NCI-H2081 (cell line): ENCODE measurements at regions not wholly inside any gene's neighbourhood (a gene's known extent, or its start where the extent isn't known, plus 50 kb on each side); places are given as distances from the start of the nearest gene placed in this dataset.

Source experiments
- DNase-seq, 2 experiments: peaks; one replicate each; lab custom pipeline; 2025; lab: John Stamatoyannopoulos, UW

DNA sequence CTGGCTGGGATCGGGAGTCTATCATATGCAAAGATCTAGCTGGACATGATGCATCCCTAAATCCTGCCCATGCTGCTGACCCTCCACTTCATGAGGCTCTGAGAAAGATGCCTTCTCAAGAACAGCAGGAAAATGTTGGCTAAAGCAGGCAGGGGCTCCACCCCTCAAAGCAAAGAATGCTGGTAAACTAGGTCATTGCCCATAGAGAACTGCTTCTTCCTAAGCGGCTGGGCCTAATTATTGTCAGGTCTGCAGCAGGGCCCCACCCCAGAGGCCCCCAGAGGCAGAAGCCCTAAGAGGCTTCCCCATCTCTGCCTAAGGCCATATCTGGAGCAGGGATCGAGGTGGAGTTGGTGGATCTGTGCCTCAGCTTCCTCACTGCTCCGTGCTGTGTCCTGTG is 447.4 kb upstream of the PROK2 start:
- no peak for DNase-seq

DNA sequence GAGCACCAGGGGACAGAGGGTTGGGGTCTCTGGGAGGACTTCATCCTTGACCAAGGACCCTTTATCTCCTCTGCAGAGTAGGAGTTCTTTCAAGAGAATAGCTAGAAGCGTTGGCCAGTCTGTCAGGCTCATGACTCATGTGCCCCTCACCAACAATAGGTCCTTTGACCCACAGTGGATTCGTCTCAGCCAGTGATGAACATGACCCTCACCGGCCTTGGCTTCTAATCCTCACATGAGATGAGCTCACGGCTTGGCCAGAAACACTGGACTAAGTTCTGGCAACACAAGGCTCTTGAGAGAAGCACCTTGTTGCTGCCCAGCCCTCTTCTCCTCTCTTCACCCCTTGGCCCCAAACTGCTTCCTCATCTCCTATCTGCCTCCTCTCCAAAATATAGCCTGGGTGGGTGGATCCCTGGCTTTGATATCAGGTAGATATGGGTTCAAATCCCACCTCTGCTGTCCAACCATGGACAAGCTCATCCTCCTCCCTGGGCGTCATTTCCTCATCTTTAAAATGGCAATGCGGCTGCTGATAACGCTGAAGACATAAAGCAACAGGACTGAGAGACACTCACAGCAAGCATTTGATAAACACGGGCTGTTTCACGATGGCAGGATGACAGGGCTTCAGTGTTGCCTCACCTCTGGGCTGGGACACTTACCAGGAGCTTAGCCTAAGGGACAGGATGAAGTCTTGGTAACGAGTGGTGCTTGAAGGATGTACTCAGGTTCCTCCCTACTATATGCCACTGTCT is 446.7 kb upstream of the PROK2 start:
- no peak for DNase-seq

DNA sequence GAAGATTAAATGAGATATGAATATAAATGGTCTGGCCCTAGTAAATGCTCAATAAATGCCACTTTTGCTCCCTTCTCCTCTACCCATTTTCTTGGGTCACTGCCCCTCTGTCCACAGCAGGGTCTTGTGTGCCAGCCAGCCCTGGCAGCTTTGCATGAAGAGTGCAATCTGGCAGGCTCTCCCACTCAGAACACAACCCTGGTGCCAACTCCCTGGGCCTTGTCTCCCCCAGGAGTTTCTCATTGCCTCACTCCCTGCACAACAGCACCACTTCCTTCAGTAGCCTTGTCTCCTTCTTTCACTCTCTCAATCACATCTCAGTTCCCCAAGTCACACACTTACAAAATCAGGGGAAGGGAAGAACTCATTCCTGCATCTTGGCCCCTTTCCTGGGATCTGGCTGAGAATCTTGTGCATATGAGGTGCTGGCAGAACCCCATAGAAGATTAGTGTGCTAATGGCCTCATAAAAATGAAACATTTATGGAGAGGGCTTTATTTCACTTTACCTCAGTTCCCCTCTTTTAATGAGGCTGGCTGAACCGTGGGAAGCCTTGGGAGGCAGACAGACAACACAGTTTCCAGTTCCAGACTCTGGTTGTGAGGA is 445.9 kb upstream of the PROK2 start:
- no peak for DNase-seq

DNA sequence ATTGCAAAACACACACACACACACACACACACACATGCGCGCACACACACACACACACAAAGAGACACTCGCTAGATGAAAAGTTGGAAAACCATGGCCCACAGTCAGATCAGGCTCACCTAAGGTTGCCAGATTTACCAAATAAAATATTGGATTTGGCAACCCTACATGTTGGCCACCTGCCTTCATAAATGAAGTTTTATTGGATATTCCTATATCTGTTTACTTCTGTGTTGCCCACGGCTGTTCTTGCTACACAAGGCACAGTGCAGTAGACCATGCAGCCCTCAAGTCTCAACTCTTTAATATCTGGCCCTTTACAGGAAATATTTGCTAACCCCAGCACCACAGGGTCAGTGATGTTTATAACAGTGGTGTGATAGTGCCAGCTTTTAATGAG is 445.0 kb upstream of the PROK2 start:
- peak; percentile 2 to 23 for DNase-seq

DNA sequence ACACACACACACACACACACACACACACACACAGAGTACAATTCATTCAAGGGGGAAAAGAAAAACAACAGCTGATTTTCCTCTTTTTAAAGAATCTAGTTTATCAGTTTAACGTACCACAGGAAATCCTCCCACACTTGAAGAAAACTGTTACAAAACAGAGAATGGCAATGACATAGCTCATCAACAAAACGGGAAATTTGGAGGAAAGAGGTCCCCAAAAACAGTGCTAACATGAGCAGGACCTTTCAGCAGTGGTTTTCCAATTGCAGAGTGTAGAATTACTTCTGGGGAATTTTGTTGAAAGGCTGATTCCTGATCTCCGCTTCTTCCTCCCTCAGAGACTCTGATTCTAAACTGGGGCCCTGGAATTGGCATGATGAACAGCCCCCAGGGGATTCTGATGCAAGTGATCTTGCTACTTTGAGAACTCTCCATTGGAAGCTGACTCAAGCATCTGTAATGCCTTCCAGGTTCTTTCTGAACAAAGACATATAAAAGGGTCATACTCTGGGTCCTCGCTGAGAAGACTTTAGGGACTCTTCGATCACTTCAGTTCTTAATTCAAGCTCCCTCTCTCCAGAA is 442.6 kb upstream of the PROK2 start:
- DNase-seq, result no peak

DNA sequence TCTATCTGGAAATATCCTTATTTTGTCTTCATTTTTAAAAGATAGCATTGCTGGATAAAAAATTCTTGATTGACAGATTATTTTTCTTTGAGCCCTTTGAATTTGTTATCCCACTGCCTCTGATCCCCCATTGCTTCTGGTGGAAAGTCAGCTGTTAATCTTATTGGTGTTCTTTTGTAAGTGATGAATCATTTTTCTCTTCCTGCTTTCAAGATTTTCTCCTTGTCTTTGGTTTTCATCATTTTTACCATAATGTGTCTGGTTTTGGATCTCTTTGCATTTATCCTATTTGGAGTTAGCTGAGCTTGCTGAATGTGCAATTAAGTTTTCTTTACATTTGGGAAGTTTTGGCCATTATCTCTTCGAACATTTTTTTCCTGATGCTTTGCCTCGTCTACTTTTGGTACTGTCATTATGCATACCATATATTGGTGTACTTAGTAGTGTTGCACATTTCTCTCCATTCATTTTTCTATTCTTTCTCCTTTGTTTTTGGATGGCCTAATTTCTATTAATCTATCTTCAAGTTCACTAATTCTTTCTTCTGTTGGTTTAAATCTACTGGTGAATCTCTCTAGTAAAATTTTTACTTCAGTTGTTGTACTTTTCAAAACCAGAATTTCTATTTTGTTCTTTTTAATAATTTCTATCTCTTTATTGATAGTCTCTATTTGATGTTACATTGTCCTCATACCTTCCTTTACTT is 440.0 kb upstream of the PROK2 start:
- no peak for DNase-seq

DNA sequence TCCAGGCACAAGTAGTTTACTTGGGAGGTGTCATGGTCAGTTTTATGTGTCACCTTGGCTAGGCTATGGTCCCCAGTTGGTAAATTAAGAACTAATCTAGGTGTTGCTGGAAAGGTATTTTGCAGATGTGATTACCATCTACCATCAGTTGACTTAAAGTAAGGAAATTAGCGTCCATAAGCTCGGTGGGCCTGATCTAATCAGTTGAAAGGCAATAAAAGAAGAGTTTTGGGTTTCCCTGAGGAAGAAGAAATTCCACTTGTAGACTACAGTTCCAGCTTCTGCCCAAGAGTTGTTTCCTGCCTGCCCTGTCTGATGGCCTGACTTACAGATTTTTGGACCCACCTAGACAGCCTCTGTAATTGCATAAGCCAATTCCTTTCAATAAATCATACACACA is 438.7 kb upstream of the PROK2 start:
- DNase-seq, result no peak

DNA sequence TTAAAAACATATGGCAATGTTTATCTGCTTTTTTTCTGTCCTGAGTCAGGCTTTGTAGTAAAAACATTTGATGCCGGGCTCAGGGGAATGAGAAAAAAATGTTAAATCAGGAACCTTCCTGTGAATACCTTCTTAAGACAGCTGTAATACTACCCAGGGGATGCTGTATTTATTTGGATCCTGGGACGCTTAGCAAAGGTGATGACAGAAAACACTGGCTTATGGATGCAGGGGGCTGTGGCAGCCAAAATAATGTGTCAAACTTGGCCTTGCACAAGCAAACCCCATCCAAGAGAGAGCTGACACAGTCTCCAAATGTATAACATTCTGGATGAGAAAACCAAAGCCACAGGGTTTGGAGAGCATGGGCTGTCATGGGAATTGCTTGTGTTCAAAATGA is 438.2 kb upstream of the PROK2 start:
- no peak for DNase-seq

DNA sequence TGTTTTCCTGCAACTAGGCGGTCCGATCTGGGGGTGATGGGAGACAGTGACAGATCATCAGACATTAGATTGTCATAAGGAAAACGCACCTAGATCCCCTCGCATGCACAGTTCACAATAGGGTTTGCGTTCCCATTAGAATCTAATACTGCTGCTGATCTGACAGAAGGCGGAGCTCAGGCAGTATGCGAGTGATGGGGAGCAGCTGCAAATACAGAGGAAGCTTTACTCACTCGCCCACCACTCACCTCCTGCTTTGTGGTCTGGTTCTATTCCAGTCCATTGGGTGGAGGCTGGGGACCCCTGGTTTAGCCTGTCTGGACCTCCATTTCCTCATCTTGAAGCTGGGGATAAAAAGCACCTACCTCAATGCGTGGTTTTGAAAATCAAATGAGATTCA is 437.5 kb upstream of the PROK2 start:
- DNase-seq, result no peak

DNA sequence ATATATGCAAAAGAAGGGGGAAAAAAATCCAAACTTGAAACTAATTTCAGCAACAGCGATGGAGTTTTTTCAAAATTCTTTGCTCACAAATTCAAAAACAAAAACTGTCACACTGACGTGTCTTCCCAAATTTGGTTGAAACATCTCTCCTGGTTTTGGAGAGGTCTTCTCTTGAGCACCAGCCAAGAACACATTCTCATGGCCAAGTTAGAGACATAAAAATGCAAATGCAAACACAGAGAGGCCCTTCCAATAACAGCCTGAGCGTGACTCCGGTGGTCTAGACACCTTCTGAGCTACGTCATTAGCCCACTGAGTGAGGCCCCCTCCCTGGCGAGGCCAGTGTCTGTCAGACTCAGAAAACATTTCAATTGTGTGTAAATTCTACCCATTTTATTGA is 436.0 kb upstream of the PROK2 start:
- DNase-seq, result no peak

DNA sequence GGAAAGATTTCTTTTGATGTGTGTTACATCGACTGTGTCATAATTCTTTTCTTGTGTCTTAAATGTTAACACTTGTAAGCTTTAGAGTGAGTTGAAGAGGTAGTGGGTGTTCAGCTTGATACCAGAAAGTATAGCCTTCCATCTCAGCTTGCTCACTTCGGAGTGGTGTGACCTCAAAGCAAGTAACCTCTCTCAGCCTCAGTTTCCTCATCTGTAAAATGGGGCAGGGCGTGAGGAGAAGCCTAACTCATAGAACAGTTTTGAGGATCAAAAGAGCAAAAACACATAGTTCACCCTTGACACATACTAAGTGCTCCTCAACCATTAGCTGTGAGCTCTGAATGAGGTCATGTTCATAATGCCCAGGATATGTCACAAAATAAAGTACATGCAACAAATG is 434.8 kb upstream of the PROK2 start:
- no peak for DNase-seq

DNA sequence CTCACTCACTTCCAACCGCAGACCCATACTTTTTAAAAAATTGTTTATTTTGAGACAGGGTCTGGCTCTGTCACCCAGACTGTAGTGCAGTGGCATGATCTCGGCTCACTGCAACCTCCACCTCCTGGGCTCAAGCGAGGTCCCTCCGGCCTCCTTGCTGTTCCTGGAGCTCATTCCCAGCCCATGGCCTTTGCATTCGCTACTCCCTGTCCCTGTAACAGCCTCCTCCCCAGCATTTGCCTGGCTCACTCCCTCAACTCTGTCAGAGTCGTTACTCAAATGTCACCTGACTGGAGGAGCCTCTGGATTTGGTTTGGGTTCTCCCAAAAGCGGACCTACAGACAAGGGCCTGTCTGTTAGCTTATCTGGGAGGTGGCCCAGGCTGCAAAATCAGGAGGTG is 432.6 kb upstream of the PROK2 start:
- DNase-seq, result no peak

DNA sequence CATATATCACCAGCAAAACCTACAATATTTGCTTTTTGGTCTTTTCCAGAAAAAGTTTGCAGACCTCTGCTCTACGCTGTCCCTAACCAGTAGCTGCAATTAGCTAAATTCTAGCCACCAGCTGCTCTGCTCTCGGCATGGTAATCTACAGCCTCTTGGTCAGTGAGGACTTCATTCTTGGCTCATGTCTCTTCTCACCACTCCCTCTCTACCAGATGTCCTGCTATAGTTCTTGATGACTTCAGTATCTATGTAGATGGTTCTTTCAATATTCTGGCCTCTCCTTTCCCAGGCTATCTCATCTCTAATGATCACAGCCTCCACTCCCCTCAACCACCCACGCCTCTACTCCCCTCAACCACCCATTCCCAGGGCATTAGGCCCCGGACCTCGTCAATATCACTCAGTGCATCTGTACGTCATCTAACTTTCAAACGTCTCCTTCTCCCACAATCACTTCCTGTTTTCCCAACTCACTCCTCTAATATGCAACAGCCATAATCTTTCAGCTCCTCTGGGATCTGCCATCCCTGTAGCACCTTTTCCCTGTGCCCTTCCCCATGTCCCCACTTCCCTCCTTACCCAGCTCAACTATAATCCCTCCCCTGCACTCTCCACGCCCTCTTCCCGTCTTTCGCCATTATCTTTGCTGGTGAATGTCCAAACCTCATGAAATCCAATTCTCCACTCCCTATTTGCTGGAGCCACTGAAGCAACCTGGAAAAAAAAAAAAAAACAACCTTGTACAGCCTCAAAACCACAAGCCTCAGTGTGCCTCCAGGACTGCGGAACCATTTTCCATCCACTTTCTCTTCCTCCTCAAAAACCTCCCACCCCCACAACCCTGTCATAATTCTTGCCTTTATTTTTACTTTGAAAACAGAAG is 429.4 kb upstream of the PROK2 start:
- no peak for DNase-seq

DNA sequence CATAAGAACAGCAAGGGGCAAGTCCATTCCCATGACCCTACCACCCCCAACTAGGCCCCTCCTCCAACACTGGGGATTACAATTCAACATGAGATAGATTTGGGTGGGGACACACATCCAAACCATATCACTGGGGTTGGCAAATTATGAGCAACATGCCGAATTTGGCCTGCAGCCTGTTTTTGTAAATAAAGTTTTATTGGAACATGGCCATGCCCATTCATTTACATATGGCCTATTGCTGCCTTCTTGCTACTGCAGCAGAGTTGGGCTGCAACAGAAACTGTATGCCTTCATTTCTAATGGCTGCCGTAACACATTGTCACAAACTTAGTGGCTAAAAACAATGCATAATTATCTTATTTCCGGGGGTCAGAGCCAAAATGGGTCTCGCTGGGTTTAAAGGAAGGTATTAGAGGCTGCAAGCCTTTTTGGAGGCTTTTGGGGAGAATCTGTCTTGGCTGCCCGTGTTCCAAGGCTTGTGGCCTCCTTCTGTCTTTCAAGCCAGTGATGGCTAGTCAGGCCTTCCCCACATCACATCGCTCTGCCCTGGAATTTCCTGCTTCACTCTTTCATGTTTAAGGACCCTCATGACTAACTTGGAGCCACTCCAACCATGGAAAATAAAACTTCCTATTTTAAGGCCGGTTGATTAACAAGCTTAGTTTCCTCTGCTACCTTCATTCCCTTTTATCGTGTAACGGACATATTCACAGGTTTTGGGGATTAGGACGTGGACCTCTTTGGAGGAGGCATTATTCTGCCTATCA is 428.5 kb upstream of the PROK2 start:
- DNase-seq, result no peak

DNA sequence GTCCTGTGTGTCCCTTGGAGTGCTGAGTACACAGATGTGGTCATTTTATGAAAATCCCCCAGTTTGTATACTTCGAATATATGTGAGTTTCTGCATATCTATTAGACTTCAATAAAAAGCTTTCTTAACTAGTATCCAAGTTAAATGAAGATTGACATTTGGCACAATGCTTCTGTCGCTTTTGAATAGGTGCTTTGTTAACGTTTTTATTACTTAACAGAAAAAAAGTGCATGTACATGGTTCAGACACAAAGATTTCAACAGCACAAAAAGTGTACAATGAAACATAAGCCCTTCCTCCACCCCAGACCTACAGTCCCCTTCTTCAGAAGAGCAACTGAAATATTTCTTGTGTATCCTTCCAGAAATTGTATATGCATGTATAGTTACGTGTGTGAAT is 427.4 kb upstream of the PROK2 start:
- no peak for DNase-seq

DNA sequence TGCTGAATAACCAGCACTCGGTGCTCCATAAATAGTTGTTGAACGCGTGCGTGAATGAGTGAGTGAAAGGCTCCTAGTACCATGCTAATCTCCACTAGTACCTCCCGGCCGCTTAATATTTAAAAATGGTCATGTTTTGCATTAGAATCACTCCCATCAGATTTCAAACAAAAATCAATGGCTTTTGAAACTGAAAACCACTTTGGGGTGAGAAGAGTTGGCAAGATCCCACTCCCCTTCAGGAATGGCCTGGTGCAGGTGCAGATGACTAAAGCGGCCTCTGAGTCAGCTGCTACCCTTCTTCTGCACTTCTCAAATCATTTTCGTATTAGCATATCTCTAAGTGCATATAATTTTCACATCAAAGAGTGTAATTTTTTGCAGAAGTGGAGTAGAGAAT is 425.3 kb upstream of the PROK2 start:
- DNase-seq, result no peak

DNA sequence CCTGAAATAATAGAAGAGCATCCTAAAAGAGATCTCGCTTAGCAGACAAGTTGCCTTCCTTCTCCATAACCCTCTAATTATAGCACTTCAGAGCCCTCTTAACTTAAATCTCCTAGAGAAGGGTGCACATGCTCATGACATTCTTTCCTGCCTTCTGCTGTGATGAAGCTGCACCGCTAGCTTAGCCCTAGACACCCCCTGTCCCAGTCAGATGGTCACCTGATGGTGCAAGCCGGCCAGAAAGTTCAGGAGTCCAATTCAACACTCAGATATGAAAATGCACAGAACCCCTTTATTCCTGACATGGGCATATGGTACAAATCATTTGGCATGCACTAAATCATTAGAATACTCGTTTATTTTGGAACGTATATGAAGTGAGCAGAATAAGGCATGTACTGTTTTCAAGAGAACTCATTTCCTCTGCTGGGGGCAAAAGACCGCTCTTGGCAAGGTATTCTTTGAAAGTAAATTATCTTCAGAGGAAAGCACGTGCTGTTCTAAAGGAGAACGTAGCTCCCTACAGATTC is 420.4 kb upstream of the PROK2 start:
- no peak for DNase-seq

DNA sequence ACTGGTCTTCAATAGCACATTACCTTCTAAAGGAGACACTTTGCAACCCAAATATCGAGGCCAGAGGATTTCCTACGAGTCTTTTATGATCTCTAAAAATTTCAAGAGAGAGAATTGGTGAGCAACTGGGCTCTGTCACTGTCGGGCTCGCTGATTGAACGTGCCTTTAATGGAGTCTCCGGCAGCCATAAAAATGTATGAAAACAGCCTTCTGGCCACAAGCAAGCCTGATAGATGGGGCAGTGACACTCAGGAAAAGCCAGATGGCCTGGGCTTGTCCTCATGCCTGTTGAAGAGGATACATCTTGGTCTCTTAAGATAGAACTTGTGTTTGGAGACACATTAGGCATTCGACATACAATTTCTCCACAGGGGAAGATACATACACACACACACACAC is 419.5 kb upstream of the PROK2 start:
- no peak for DNase-seq

DNA sequence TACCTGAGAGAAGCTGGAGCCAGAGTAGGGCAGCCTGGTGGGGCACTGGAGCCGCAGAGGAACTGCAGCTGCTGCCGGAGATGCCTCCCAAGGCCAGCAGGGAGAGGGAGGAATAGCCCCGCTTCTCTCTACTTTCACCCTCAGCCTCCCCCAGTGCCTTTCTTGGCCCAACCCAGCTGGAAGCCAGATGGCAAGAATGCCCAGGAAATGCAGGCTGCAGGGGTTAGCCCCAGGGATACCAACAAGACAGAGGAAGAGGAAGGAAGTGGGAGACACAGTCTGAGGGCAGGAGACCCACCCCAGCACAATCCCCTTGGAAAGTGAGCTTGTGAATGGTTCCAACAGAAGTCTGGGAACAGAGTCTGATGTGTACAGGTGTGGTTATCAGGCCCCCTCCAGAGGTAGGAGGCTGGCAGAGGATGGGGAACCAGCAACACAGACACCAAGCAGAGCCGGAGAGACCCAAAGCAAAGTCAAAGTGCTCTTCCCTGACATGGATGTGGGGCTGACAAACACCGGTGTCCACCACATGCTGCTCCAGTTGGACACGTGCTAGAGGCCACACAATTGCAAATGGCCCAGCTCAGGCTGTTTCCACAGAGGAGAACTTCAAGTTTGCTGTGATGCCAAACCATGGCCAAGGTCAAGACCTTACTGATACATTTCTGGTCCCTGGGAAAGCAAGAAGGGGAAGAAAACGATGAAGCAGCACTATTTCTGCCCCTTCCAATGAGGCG is 418.8 kb upstream of the PROK2 start:
- DNase-seq, result no peak

DNA sequence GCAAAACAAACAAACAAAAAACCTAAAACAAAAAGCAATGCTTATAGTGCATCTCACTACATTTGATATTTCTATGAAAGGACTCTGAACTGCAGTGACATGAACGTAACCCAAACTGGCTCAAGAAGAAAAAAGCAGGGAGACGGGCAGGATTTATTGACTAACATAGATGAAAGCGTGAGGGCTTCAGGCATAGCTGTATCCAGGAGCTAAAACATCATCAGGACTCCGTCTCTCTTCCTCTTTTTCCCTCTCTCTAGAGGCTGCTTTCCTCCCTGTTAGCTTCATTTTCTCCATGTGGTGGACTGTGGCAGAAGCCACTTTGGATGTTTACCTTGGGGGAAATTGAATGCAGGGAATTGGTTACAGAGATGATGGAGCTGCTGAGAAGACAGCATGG is 418.2 kb upstream of the PROK2 start:
- no peak for DNase-seq
